Mesodermal cell (in vitro differentiated cells): ENCODE measurements at regions not wholly inside any gene's neighbourhood (a gene's known extent, or its start where the extent isn't known, plus 50 kb on each side); places are given as distances from the start of the nearest gene placed in this dataset.

Experiments used
- H3K27ac ChIP-seq: 2 replicates; pipeline ENCODE4 v1.7.0; 2013; ENCODE audit warnings: mild to moderate bottlenecking, low read depth, low read length, moderate library complexity; ENCODE audit not compliant: severe bottlenecking
- H3K36me3 ChIP-seq: 2 replicates; pipeline ENCODE4 v1.7.1; 2013; ENCODE audit warnings: mild to moderate bottlenecking, low read length, moderate library complexity; ENCODE audit not compliant: control insufficient read depth, insufficient read depth
- H3K4me1 ChIP-seq: one replicate; pipeline ENCODE4 v1.7.1; 2013; ENCODE audit warnings: mild to moderate bottlenecking, low read length; ENCODE audit not compliant: insufficient read depth, control insufficient read depth, poor library complexity, severe bottlenecking
- H3K4me3 ChIP-seq: 2 replicates; pipeline ENCODE4 v1.7.0; 2013; ENCODE audit warnings: low read length, control low read depth, mild to moderate bottlenecking; ENCODE audit not compliant: insufficient read depth, poor library complexity, severe bottlenecking; ENCODE audit errors: extremely low read depth
- H3K9me3 ChIP-seq: 2 replicates; pipeline ENCODE4 v1.7.1; 2013; ENCODE audit warnings: mild to moderate bottlenecking, low read length, moderate library complexity; ENCODE audit not compliant: control insufficient read depth
- WGBS, 2 experiments: methylation state at CpG; one replicate each; pipeline ENCODE4 v1.1.5; 2013; ENCODE audit warnings: missing lambda C conversion rate in 2 of 2; ENCODE audit not compliant: insufficient coverage in 2 of 2; 5-methylcytosine and 5-hydroxymethylcytosine counted together

GRCh38 chr13:79692846-79693245 is 211.9 kb downstream of the NDFIP2 start:
- Histone ChIP-seq H3K27ac (no peak overlapping the region), H3K9me3 (no peaks in the 10 kb centered on the region), H3K36me3 (no peaks in the 10 kb centered on the region), H3K4me1 (no peaks in the 10 kb centered on the region), H3K4me3 (no peak overlapping the region)
- 100% methylated on average over 1 of the region's 1 CpG; no CpG with 5 or more reads in 1 of the 2 experiments for WGBS, 2 experiments

- H3K27ac ChIP-seq, result no peak overlapping the region
- no peaks in the 10 kb centered on the region for H3K9me3 ChIP-seq
- H3K4me1 ChIP-seq, result no peaks in the 10 kb centered on the region
- H3K36me3 ChIP-seq, result no peaks in the 10 kb centered on the region
- H3K4me3 ChIP-seq, result no peak overlapping the region
- WGBS, 2 experiments, result 100% methylated on average over 2 of the region's 3 CpGs; no CpG with 5 or more reads in 1 of the 2 experiments
Observed at GRCh38 chr13:79691826-79692225, 210.9 kb downstream of the NDFIP2 start.

GRCh38 chr13:79688741-79689140 is 207.8 kb downstream of the NDFIP2 start:
- Histone ChIP-seq H3K4me3 (no peak overlapping the region), H3K36me3 (no peaks in the 10 kb centered on the region), H3K27ac (no peak overlapping the region), H3K9me3 (no peaks in the 10 kb centered on the region), H3K4me1 (peaks cover 6% of the 10 kb centered on the region)
- WGBS, 2 experiments, result 94 to 100% methylated on average over 3 to 5 of the region's 5 CpGs

GRCh38 chr13:79686441-79686840 is 205.5 kb downstream of the NDFIP2 start:
- H3K4me1 ChIP-seq, result peaks cover 6% of the 10 kb centered on the region
- peaks cover 6% of the 10 kb centered on the region for H3K9me3 ChIP-seq
- WGBS, 2 experiments, result 93% methylated on average over 4 of the region's 6 CpGs; no CpG with 5 or more reads in 1 of the 2 experiments
- H3K36me3 ChIP-seq, result no peaks in the 10 kb centered on the region
- no peak overlapping the region for H3K27ac ChIP-seq
- no peak overlapping the region for H3K4me3 ChIP-seq

GRCh38 chr13:79684371-79684770 is 203.4 kb downstream of the NDFIP2 start:
- Histone ChIP-seq H3K4me1 (peaks cover 6% of the 10 kb centered on the region), H3K27ac (no peak overlapping the region), H3K36me3 (no peaks in the 10 kb centered on the region), H3K9me3 (peaks cover 6% of the 10 kb centered on the region), H3K4me3 (no peak overlapping the region)
- 80 to 92% methylated on average over 1 to 2 of the region's 3 CpGs for WGBS, 2 experiments

- WGBS, 2 experiments, result no CpG with 5 or more reads among the region's 2 CpGs
- H3K4me1 ChIP-seq, result peaks cover 15% of the 10 kb centered on the region
- no peak overlapping the region for H3K27ac ChIP-seq
- peaks cover 6% of the 10 kb centered on the region for H3K9me3 ChIP-seq
- H3K36me3 ChIP-seq, result no peaks in the 10 kb centered on the region
- H3K4me3 ChIP-seq, result no peak overlapping the region
Observed at GRCh38 chr13:79682164-79682563, 201.2 kb downstream of the NDFIP2 start.

- Histone ChIP-seq H3K4me1 (peaks cover 19% of the 10 kb centered on the region), H3K27ac (no peak overlapping the region), H3K9me3 (peaks cover 6% of the 10 kb centered on the region), H3K4me3 (no peak overlapping the region), H3K36me3 (no peaks in the 10 kb centered on the region)
- WGBS, 2 experiments, result no CpG with 5 or more reads among the region's 1 CpG
Observed at GRCh38 chr13:79681069-79681468, 200.1 kb downstream of the NDFIP2 start.

GRCh38 chr13:79680485-79680884 is 199.5 kb downstream of the NDFIP2 start:
- Histone ChIP-seq H3K9me3 (peaks cover 6% of the 10 kb centered on the region), H3K27ac (no peak overlapping the region), H3K36me3 (no peaks in the 10 kb centered on the region), H3K4me3 (no peak overlapping the region), H3K4me1 (peaks cover 19% of the 10 kb centered on the region)

GRCh38 chr13:79679334-79679733 is 198.4 kb downstream of the NDFIP2 start:
- Histone ChIP-seq H3K36me3 (no peaks in the 10 kb centered on the region), H3K27ac (peak overlapping the region; percentile 71), H3K4me3 (no peak overlapping the region), H3K4me1 (peaks cover 13% of the 10 kb centered on the region), H3K9me3 (peaks cover 6% of the 10 kb centered on the region)
- WGBS, 2 experiments, result 0 to 22% methylated on average over 2 of the region's 2 CpGs

GRCh38 chr13:79678100-79678499 is 197.1 kb downstream of the NDFIP2 start:
- Histone ChIP-seq H3K4me3 (no peak overlapping the region), H3K4me1 (peaks cover 13% of the 10 kb centered on the region), H3K27ac (peak overlapping the region; percentile 71), H3K36me3 (no peaks in the 10 kb centered on the region), H3K9me3 (peaks cover 6% of the 10 kb centered on the region)
- WGBS, 2 experiments, result 69 to 71% methylated on average over 2 of the region's 2 CpGs

- H3K9me3 ChIP-seq, result no peaks in the 10 kb centered on the region
- H3K27ac ChIP-seq, result no peak overlapping the region
- peaks cover 13% of the 10 kb centered on the region for H3K4me1 ChIP-seq
- H3K36me3 ChIP-seq, result no peaks in the 10 kb centered on the region
- H3K4me3 ChIP-seq, result no peak overlapping the region
- WGBS, 2 experiments, result 87 to 88% methylated on average over 6 to 7 of the region's 7 CpGs
Observed at GRCh38 chr13:79675931-79676660, 195.1 kb downstream of the NDFIP2 start.
